ENCODE measurements at regions not wholly inside any gene's neighbourhood (a gene's known extent, or its start where the extent isn't known, plus 50 kb on each side); places are given as distances from the start of the nearest gene placed in this dataset.

DNA sequence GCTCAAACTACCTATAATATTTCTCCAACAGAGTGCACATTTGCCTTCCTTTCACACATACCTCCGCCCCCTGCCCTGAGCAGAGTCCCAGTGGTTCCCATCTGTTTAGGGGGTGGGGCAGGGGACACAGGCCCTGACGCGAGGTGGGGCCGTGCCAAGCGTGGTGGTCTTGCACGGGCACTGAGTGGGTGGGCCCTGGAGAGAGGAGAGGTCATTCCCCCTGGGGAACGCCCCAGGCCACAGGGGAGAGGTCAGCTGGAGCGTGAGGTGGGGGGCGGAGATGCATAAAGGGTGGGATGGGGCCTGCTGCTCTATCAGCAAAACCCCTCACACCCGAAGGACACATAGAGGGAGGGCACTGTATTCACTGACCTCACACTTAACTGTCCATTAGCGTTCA is 441.9 kb downstream of the TMEM121 start:
- TF ChIP-seq, protein P1, sequence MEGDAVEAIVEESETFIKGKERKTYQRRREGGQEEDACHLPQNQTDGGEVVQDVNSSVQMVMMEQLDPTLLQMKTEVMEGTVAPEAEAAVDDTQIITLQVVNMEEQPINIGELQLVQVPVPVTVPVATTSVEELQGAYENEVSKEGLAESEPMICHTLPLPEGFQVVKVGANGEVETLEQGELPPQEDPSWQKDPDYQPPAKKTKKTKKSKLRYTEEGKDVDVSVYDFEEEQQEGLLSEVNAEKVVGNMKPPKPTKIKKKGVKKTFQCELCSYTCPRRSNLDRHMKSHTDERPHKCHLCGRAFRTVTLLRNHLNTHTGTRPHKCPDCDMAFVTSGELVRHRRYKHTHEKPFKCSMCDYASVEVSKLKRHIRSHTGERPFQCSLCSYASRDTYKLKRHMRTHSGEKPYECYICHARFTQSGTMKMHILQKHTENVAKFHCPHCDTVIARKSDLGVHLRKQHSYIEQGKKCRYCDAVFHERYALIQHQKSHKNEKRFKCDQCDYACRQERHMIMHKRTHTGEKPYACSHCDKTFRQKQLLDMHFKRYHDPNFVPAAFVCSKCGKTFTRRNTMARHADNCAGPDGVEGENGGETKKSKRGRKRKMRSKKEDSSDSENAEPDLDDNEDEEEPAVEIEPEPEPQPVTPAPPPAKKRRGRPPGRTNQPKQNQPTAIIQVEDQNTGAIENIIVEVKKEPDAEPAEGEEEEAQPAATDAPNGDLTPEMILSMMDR (IDR thresholded peaks at IDR 0.05) = no peak
- TF ChIP-seq ZFX (IDR thresholded peaks at IDR 0.05; ENCODE audit: borderline replicate concordance) = no peak

Measured in 22Rv1 (cell line).